ENCODE measurements at regions not wholly inside any gene's neighbourhood (a gene's known extent, or its start where the extent isn't known, plus 50 kb on each side); places are given as distances from the start of the nearest gene placed in this dataset.

DNA sequence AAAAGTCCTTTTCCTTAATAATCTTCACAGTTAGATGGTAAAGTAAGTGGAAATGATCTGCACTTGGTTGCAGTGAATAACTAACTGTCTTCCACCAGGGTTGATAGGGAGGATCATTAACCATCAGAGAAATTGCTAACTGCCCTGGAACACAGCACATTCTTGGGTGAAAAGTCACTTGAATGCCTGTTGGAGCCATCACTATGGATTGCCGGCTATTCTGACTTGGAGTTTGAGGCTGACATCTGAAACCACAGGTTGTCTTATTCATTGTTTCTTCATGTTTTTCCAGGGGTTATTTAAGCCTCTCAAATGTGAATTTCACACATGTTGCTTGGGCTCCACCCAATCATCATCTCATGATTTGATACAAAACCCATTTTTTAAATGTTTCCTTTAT is 901.4 kb downstream of the MCTP2 start (continued):
- TF ChIP-seq, protein P1, sequence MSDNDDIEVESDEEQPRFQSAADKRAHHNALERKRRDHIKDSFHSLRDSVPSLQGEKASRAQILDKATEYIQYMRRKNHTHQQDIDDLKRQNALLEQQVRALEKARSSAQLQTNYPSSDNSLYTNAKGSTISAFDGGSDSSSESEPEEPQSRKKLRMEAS (IDR thresholded peaks at IDR 0.05), result no peak
- TF ChIP-seq CBX5 (IDR thresholded peaks at IDR 0.05; ENCODE audit: low read depth, low read length) (no peak), SP1 (IDR thresholded peaks at IDR 0.05; ENCODE audit: low read depth, low read length) (no peak), BCL11A (IDR thresholded peaks at IDR 0.05; ENCODE audit: low read depth in 2 of 2, low read length in 2 of 2) (no peak), PHF8 (conservative IDR thresholded peaks at IDR 0.05; ENCODE audit: low read depth, low read length) (no peak)

All from H1 (cell line).